GM21360 (cell line): ENCODE measurements at regions not wholly inside any gene's neighbourhood (a gene's known extent, or its start where the extent isn't known, plus 50 kb on each side); places are given as distances from the start of the nearest gene placed in this dataset.
"Not testable (repeated sequence)": the region's sequence is repeated elsewhere in the genome, so short reads cannot be mapped to it uniquely, and the experiment has no call there.

Experiments
- ATAC-seq: cut with Tn5 transposase; IDR thresholded peaks from one replicate; pipeline ENCODE4 v1.9.1; 2021; ENCODE audit warnings: mild to moderate bottlenecking, moderate library complexity; ENCODE audit not compliant: unreplicated experiment

DNA sequence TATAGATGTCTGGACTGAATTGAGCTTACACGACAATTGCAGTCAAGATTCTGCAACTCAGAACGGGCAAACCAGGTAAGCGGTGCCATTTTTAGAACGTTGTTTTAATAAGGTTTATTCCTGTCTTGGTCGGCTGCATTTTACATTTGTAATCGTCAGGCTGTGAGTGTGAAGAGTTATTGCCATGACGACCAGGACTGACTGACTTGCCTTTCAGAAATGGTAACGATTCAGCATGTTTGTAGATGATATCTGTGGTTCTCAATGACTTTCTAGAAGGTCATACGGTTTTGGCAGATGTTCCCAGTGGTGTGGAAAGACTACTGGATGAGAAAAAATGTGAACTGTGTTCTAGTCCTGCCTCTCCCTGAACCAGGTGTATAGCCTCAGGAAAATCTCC, 271.3 kb upstream of the B3GALT2 start:
- ATAC-seq = no peak

DNA sequence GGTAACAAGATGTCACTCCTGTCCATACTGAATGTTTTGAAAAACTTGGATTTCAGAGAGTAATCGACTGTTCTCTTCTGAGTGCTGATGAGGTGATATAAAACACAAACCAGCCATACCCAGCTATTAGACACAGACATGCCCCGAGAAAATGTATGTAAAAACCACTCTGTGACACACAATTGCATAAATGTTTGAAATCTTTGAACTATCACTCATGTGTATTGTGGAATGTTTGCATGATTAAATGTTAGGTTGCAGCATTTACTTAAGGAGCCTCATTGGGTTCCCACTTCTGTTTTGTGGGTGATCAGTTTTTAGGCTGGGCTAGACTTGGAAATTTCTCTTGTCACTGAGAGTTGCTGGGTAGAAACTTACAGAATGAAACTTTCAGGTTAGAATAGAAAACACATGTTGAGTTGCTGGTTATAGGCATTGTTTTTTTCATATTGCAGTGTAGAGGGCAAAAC, 270.4 kb upstream of the B3GALT2 start:
- ATAC-seq = no peak

DNA sequence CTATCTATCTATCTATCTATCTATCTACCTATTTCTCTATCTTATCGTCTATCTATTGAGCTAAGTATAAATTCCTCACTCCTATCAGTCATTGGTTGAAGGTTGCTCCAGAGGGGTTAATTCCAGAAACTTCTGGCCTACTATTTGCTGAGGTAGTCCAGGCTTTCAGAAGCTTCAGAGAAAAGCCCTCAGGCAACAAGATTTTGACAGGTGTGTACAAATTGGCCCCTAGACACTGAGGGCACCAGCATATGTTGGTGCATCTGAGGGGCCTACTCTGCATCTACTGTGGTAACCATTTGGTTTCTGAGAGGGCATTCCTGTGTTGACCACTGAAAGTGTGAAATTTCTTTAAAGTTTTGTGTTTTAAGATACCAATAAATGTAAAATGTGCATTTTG, 265.2 kb upstream of the B3GALT2 start:
- no peak for ATAC-seq

- ATAC-seq = no peak
Measured at GRCh38 chr1:193451001-193451400, 264.6 kb upstream of the B3GALT2 start.

DNA sequence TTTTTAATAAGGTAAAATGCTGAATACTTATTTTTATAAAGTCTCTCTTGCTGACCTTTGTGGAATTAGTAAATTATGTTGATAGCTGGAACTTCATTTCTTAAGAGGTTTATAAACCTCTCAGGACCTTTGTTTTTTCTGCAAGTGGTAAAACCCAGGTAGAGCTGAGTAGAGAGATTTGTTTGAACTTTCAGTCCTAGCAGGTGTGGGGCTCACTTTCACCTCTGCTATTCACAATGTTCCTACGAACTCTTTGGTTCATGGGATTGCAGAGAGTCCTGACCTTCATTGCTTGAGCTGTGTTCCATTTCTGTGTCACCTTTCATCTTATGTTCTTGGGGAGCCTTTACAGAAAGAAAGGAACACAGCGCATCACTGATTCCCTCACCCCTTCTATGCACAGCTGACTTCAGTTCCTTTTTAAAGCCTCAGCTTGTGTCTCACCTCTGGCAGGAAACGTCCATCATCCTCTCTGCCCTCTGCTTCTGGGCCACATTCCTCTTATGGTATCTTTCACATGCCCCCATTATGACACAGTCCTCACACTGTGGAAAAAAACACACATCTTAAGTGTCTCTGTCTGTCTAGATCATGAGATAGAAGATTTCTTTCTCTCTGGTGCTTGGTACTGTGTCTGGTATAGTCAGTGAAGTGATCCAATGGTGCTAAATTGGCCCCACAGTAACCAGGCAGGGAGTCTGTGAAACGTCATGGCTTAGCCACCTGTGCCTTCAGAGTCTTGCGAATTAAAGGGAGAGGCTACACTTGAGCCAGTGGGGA, 262.5 kb upstream of the B3GALT2 start:
- peak; percentile 81 for ATAC-seq

DNA sequence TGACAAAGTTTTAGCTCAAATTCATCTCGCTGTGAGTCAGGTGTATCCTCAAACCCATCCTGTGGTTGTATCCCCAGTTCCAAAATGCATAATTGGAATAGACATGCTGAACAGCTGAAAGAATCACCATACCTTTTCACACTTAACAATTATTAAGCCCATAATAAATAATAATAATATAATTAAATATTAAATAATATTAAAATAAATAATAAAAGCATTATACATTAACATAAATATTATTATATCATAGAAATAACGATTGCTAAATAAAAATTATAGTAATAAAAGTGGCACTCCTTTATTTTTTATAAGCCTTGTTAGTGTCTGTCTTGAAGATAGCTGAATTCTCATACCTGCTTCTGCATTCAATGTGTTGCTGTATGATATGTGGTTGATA, 257.5 kb upstream of the B3GALT2 start:
- no peak for ATAC-seq

DNA sequence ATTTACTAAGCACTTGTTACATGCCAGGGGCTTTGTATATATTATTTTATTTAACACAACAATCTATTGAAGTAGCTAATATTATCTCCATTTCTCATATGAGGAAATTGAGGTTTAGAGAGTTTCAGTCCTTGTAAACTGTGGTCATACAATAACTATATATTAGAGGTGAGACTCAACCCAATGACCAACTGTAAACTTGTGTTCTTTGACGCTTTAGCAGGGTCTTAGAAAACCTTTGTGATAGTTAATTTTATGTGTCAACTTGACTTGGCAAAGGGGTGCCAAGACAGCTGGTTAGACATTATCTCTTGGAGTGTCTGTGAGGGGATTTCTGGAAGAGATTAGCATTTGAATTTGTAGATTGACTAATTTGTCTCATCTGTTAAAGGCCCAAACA, 252.4 kb upstream of the B3GALT2 start:
- ATAC-seq = peak; percentile 60

GRCh38 chr1:193438312-193438711, 251.9 kb upstream of the B3GALT2 start:
- ATAC-seq = peak; percentile 4

DNA sequence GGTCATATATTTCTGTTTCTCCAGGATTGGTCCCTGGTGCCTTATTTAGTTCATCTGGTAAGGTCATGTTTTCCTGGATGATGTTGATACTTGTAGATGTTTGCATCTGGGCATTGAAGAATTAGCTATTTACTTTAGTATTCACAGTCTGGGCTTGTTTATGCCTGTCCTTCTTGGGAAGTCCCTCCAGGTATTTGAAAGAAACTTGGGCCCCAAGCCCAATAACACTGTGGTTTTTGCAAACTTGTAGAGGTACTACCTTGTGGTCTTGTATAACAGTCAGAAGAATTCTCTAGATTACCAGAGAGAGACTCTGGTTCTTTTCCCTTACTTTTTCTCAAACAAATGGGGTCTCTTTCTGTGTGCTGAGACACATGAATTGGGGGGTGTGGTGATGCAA, 251.4 kb upstream of the B3GALT2 start:
- peak; percentile 78 for ATAC-seq

DNA sequence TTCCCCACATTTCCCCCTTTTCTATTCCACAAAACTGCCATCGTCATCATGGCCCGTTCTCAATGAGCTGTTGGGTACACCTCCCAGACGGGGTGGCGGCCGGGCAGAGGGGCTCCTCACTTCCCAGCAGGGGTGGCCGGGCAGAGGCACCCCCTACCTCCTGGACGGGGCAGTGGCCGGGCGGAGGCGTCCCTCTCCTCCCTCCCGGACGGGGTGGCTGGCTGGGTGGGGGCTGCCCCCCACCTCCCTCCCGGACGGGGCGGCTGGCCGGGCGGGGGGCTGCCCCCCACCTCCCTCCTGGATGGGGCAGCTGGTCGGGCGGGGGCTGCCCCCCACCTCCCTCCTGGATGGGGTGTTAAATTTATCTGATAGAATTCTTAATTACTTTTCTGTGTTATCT, 250.9 kb upstream of the B3GALT2 start:
- not testable (repeated sequence) for ATAC-seq

GRCh38 chr1:193435781-193436180, 249.4 kb upstream of the B3GALT2 start:
- ATAC-seq = no peak

- ATAC-seq = no peak
Measured at GRCh38 chr1:193434319-193434718, 247.9 kb upstream of the B3GALT2 start.

GRCh38 chr1:193433599-193433998, 247.2 kb upstream of the B3GALT2 start:
- no peak for ATAC-seq

DNA sequence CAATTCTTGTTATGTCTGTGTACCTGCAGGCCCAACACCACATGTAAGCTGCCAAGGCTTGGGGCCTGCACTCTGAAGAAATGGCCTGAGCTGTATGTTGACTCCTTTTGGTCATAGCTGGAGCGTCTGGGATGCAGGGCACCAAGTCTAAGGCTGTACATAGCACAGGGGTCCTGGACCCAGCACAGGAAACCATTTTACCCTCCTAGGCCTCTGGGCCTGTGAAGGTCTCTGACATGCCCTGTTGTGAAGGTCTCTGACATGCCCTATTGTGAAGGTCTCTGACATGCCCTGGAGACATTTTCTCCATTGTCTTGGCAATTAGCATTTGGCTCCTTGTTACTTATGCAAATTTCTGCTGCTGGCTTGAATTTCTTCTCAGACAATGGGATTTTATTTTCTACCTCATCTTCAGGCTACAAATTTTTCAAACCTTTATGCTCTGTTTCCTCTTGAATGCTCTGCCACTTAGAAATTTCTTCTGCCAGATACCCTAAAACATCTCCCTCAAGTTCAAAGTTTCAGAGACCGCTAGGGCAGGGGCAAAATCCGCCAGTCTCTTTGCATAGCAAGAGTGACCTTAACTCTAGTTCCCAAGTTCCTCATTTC, 246.7 kb upstream of the B3GALT2 start:
- no peak for ATAC-seq

DNA sequence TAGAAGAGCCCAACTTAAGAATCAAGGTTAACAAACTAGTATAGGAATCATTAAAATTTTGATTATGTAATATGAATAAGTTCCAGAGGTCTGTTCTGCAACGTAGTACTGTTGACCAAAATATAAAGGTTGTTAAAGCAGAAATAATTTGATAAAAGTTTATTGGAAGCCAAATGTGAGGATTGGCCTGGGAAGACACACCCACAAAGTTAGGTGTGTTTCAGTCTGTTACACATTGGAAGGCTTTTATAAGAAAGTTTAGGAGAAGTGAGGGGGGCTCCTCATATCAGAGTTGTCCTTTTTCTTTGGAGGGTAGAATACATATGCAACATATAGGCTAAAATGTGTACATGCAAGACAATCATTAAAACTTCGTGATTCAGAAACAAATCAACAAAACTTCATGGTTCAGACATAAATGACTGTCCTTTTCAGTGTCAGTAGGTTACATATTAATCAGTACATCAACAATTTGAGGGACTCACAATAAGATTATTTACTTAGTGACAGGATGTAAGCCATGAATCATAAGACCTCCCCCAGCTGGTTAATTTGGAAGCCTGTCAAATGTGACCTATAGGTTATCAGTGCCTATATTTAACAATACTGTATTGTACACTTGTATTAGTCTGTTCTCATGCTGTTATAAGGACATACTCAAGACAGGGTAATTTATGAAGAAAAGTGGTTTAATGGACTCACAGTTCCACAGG, 245.0 kb upstream of the B3GALT2 start:
- ATAC-seq = no peak

- ATAC-seq = no peak
Measured at GRCh38 chr1:193427524-193427923, 241.1 kb upstream of the B3GALT2 start.

DNA sequence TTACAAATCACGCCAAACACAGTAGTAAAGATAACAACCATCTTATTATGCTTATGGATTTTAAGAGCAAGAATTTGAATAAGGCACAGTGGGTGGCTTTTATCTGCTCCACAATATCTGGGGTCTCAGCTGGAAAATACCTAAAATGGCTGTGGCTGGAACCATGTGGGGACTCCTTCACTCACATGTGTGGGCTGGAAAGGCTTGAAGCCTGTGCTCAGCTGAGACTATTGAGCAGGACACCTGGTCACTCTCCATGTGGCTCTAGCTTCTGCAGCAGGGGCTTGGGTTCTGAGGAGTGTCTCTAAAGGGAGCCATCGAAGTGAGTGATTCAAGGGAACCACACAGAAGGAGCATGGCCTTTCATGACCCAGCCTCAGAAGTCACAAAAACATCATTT, 239.6 kb upstream of the B3GALT2 start:
- no peak for ATAC-seq

DNA sequence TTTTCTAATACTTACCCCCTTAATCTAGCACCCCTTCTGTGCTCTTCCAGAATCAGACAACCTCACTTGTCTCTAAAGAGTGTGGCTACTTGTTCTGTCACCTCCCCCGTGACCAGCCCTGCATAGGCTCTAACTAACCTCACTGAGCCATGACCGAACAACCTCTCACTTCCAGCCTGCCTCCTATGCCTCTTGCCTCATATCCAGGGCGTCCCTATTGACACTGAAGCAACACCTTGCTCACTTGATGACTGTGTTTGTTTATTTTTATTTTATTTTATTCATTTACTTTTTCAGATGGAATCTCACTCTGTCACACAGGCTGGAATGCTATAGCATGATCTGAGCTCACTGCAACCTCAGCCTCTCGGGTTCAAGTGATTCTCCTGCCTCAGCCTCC, 235.1 kb upstream of the B3GALT2 start:
- no peak for ATAC-seq

DNA sequence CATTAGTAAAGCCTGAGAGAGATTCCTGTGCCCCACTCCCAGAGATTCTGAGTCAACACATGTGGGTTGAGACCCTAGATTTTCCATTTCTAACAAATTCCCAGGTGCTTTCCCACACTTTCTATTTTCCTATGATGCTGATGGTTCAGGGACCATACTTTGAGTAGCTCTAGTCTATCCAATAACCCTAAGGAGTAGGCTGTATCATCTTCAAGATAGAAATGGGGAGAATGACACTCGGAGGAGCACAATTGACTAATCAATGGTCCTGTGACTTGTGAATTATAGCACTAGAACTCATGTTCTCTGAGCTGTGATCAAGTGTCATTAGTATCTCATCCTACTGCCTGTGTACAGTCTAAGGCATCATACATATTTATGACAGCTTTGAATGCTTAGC, 232.9 kb upstream of the B3GALT2 start:
- no peak for ATAC-seq

DNA sequence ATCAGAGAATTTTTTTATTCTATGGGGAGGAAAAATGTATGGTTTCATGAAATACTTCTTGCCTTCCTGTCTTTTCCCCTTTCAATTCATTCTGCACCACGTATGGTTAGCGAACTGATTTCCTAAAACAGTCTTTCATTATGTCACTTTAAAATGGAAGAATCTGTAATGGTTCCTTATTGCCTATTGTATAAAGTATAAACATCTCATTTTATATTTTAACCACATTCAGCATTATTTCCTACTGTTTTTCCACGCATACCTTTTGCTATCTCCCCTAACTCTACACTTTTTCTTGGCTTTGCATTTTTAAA, 232.3 kb upstream of the B3GALT2 start:
- ATAC-seq = no peak

DNA sequence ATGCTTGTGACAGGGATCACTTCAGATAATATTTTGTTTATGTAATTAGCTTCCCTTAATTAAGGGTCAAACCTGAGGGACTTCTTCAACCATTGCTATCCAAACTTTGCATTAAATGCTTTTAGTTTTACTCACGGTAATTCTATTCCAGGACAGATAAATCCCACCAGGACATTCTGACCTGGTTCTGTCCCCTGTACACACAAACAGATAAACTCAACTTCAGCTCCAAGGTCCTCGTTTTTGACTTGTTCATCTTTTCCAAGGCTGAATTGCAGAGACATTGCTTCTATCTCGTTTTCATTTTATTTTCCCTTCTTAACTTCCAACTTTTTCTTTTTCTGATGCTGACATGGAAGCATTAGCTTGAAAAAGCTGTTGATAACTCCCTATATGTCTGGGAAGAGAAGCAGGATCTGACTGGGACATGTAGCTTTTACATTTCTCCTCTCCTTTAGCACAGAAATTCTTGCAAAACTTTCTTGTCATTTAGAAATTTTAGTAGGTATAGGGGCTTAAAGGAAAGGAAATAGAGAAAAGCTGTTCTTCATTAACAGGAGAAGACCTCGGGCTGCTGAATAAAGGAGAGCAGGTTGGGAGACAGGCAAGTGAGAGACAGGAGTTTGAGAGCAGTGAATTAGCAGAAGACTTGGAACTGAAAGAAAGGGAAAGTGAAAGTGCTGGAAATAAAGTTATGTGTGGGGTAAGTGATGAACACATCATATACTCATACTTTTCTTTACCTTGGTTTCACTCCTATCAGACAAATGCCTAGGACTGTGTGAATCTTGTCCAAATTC, 231.7 kb upstream of the B3GALT2 start:
- peak; percentile 83 for ATAC-seq
